Umbilical cord (tissue), 1 donor: ENCODE measurements at regions not wholly inside any gene's neighbourhood (a gene's known extent, or its start where the extent isn't known, plus 50 kb on each side); places are given as distances from the start of the nearest gene placed in this dataset.
A peak's percentile ranks its signal among the peaks of the same experiment; 100 is the strongest.

Experiments
- DNase-seq: peaks from one replicate; pipeline ENCODE4 v3.0.0-alpha.2; 2015; ENCODE audit warnings: low spot score

DNA sequence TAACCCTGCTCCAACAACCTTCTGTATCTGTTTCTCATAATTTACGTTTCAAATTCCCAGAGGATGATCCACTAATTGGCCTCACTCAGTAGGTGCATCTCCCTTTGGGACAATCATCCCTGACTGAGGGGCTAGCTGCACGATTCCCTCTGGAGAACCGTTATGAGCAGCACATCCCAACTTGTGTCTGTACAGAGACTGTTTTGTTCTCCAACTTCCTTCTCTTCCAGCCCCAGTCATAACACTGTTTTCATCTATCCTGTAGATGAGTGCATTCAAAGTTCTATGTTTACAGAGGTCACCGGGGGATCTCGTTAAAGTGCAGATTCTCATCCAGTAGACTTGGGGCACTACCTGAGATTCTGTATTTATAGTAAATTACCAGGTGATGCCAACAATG, 187.2 kb downstream of the REEP3 start:
- DNase-seq: no peak

- no peak for DNase-seq
Observed at GRCh38 chr10:63710703-63711102, 189.5 kb downstream of the REEP3 start.

DNA sequence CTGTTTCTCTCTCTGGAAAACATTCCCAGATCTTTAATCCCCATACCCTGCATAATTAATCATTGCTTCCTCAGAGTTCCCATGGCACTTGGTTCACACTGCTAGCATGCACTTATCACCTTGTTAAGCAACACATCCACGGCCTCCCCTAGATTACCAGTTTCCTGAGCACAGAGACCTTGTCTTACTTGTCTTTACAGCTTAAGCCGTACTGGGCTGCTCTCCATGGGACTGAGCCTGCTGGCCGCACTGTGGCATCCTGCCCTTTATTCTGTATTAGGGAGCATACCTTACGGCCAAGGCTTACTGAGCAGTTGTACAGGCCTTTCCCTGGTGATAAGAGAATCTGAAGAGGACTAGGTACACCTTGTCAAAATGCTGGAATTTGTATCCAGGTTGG, 190.2 kb downstream of the REEP3 start:
- DNase-seq: peak; percentile 78

- peak; percentile 85 for DNase-seq
Observed at GRCh38 chr10:63711867-63712716, 190.9 kb downstream of the REEP3 start.

- no peak for DNase-seq
Observed at GRCh38 chr10:63712717-63713115, 191.5 kb downstream of the REEP3 start.

GRCh38 chr10:63713191-63714144, 192.3 kb downstream of the REEP3 start:
- peak; percentile 92 for DNase-seq

DNA sequence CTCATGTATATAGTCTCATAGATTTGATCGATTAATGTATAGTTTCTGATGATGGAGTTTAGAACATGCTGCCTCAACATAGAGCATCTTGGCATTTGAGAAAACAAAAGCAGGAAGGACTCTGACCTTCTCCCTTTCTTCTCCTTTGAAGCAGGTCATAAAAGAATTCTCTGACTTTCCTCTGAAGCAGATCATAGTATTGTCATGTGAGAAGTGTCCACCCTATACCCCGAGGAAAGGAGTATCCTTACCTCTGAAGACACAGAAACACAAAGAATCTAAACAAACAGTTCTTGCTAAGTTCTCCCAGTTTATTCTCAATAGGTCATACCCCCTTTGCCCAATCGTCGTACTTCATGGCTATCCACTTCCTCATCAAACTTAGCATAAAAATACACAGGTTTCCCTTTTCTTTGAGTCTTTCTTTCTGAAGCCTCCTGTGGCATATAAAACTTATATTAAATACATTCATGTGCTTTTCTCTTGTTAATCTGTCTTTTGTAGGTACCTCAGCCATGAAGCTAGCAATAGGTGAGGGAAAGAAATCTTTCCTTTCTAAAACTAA, 194.9 kb downstream of the REEP3 start:
- DNase-seq: no peak

DNA sequence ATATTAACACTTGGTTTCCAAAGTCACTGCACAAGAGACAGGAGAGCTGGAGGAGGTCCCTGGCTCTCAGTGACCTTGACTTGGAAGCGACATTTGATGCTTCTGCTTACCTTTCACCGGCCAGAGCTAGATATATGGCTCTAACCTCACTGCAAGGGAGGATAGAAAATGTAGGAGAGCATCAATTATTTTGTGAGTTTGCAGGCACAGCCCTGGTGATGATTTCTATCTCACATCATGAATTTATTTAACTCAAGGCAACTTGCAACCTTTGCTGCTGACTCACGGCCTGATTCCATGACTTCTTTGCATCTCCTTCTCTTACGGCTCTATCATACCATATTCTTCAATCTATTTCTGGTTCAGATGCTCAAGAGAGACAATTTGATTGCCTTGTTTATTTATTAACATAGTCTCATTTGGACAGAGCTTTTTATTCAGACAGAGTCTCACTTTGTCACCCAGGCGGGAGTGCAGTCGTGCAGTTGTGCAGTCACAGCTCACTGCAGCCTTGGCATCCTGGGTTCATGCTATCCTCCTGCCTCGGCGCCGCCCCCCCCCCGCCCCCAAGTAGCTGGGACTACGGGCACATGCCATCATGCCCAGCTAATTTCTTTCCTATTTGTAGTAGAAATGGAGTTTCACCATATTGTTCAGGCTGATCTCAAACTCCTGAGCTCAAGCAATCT, 196.0 kb downstream of the REEP3 start:
- no peak for DNase-seq

GRCh38 chr10:63718006-63718405, 196.8 kb downstream of the REEP3 start:
- no peak for DNase-seq

- no peak for DNase-seq
Observed at GRCh38 chr10:63718421-63718820, 197.2 kb downstream of the REEP3 start.

DNA sequence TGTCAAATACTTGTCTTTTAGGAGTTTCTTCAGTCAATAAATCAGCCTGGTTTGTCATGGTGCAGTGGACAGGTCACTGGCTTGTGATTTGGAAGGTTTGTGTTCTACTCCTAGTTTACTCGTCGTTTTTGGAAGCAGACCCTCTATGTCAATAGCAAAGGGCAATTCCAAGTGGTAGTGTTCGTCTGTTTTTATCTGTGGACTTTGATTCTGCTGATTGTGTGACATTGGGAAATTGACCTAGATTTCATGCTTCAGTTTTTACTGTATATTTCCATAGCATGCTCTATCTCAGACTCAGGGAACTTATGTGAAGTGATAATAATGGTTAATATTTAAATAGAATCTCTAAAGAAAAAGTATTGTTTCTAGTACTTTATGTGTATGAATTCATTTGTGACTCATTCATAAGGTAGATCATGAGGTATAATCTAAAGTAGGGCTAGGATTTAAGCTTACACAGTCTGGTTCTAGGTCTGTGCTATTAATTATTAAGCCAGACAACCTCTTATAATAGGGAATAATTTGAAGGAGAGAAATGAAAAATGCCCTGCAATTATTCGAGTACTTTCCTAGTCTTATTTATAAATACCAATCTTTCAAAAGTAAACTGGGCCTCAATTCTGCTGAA, 198.1 kb downstream of the REEP3 start:
- no peak for DNase-seq

DNA sequence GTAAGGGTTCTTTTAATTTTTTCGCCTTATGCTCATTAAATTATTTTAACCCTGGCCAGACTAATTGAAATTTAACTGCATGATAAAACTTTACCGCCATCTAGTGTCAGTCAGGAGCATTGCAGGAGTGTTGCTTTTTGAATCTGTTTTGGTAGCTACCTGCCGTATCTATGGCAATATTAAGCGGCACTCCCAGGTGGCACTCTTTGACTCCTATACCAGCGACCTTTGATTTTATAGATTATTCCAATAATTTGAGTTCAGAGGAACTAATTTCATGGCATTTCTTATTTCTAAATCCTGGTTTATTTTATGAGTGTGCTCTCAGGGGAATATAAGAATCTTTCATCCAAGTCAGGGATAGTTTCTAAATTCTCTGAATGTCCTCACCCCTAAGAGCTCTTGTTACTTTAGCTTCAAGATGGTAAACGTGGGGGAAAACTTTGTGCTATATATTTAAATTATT, 198.9 kb downstream of the REEP3 start:
- peak; percentile 53 for DNase-seq

DNA sequence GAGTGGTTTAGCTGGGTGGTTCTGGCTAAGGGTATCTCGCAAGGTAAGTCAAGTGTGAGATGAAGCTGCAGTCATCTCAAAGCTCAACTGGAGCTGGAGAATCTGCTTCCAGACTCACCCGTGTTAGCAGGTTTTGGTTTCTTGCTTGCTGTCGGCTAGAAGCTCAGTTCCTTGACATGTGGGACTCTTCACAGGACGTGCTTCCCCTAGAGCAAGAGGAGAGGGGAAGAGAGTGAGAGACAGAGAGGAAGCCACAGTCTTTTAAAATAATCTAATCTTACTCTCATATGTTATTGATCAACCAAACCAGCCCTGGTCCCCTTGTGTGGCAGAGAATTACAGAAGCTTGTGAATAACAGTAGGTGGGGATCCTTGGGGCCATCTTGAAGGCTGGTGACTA, 199.5 kb downstream of the REEP3 start:
- no peak for DNase-seq

DNA sequence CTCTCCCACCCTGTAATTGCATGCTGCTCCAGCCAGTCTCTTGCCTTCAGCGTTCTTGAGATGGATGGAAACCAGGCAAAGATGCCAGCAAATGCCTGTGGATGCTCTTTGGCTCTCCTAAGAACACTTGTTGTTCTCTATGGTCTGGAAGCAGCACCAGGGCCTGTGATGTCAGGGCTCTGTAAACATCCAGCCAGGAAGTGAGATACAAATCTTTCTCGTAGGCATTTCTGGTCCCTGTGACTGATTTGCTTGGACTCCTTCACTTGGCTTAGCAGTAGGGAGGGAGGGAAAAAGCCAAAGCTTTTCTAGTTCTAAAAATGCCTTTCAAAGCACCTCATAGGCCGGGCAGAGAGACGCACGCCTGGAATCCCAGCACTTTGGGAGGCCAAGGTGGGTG, 201.3 kb downstream of the REEP3 start:
- peak; percentile 35 for DNase-seq

GRCh38 chr10:63723320-63723719, 202.1 kb downstream of the REEP3 start:
- no peak for DNase-seq

GRCh38 chr10:63723741-63724140, 202.5 kb downstream of the REEP3 start:
- peak; percentile 25 for DNase-seq

DNA sequence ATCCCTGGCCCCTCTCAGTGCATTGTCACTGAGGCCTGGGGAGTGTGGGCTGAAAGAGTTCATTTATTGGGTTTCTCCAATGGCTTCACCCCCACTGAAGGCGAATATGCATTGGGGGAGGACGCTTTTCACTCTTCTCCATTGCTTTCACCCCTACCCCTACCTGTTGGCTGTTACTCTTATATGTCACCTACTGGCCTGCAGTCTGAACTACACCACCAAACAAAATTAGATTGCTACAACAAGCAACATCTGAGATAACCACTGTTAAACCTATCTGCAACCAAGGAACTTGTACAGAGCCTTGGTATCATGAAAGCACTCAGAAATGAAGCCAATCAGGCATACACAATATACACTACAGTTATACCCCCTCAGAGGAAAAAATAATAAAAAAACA, 203.7 kb downstream of the REEP3 start:
- no peak for DNase-seq

GRCh38 chr10:63726867-63727266, 205.7 kb downstream of the REEP3 start:
- DNase-seq: no peak

DNA sequence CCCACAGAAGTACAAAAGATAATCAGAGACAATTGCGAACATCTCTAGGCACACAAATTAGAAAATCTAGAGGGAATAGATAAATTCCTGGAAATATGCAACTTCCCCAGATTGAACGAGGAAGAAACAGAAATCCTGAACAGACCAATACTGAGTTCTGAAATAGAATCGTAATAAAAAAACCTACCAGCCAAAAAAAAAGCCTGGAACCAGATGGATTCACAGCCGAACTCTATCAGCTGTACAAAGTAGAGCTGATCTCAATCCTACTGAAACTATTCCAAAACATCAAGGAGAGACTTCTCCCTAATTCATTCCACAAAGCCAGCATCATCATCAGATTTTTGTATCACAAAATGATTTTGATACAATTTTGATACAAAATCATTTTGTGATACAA, 206.4 kb downstream of the REEP3 start:
- no peak for DNase-seq

DNA sequence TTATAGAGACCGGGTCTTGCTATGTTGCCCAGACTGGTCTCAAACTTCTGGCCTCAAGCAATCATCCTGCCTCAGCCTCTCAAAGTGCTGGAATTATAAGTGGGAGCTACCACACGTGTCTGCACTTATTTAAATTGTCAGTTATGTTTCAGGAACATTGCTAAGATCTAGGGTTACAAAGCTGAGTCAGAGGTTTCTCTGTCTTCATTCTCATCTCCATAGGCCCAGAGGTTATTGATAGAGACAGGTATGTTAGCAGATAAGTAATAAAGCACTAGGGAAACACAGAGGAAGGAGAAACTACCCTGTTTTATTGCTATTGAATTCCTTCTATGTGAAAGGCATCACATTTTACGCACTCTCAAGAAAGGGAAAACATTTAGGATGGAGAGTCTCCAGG, 214.1 kb downstream of the REEP3 start:
- DNase-seq: no peak

- DNase-seq: no peak
Observed at GRCh38 chr10:63738410-63738809, 217.2 kb downstream of the REEP3 start.
